Activated B cell treated with CpG ODN at 0.5 μM for 24 hours (primary cell): ENCODE measurements at regions not wholly inside any gene's neighbourhood (a gene's known extent, or its start where the extent isn't known, plus 50 kb on each side); places are given as distances from the start of the nearest gene placed in this dataset.

ENCODE experiments used
- ATAC-seq: fragments of 200-7000 bp; cut with Tn5 transposase; one replicate; pipeline ENCODE4 v1.10.0; 2021; ENCODE audit warnings: low read depth, mild to moderate bottlenecking, moderate library complexity
- CTCF ChIA-PET: fragments of 350-600 bp; sonication (Branson Sonifier 250); formaldehyde crosslinking; loops from one replicate; lab custom pipeline; 2021; ENCODE audit warnings: antibody characterized with exemption; lab: Charles Lee
- POLR2A ChIA-PET: fragments of 350-600 bp; sonication (Branson Sonifier 250); formaldehyde crosslinking; loops from one replicate; lab custom pipeline; 2021; ENCODE audit warnings: antibody characterized with exemption; lab: Charles Lee
- DNase-seq: peaks from one replicate; pipeline ENCODE4 v3.0.0; 2022
- H3K27ac Mint-ChIP-seq: one replicate; pipeline ENCODE4 v1.8.0; 2020; ENCODE audit warnings: mixed read lengths
- H3K27me3 Mint-ChIP-seq: one replicate; pipeline ENCODE4 v1.8.0; 2021; ENCODE audit warnings: mixed read lengths
- H3K36me3 Mint-ChIP-seq: one replicate; pipeline ENCODE4 v1.8.0; 2021; ENCODE audit warnings: low read depth, mixed read lengths
- H3K4me1 Mint-ChIP-seq: one replicate; pipeline ENCODE4 v1.8.0; 2021; ENCODE audit warnings: mixed read lengths
- H3K4me3 Mint-ChIP-seq: one replicate; pipeline ENCODE4 v1.8.0; 2020; ENCODE audit warnings: mild to moderate bottlenecking, mixed read lengths
- H3K9me3 Mint-ChIP-seq: one replicate; pipeline ENCODE4 v1.8.0; 2020; ENCODE audit warnings: mixed read lengths
- CTCF ChIP-seq: fragments of 200-600 bp; IDR thresholded peaks from one replicate; pipeline ENCODE4 v1.8.0; 2022; ENCODE audit warnings: antibody characterized with exemption, mild to moderate bottlenecking
- intact Hi-C: fragments of 100-400 bp; cut with micrococcal nuclease; formaldehyde crosslinking; loops from one replicate; pipeline ENCODE4 v1.15.1; 2024

- peak; percentile 24 for DNase-seq
- CTCF ChIA-PET, result interaction anchor here (0.7 to 4.0 kb wide), 15 partner anchors 10 to 1233 kb away, joined by 3 to 80 read pairs (median 4); no protein-coding TSS in a partner anchor
- ATAC-seq, result peak; percentile 78
- Mint-ChIP-seq H3K27me3 (no peaks in the 10 kb centered on the region), H3K27ac (no peak overlapping the region), H3K4me1 (peaks cover 14% of the 10 kb centered on the region), H3K4me3 (no peak overlapping the region), H3K36me3 (no peaks in the 10 kb centered on the region), H3K9me3 (no peaks in the 10 kb centered on the region)
- peak; percentile 74 for TF ChIP-seq CTCF
- intact Hi-C loops, result loop anchor here (1.0 to 2.0 kb wide), 3 partner anchors 192 to 1233 kb away; no protein-coding TSS in a partner anchor
- POLR2A ChIA-PET, result no interaction called here
Measured at GRCh38 chr22:33209930-33210784, 152.0 kb upstream of the SYN3 start.

GRCh38 chr22:33204408-33204807 is 146.2 kb upstream of the SYN3 start:
- Mint-ChIP-seq H3K9me3 (no peaks in the 10 kb centered on the region), H3K4me1 (peaks cover 35% of the 10 kb centered on the region), H3K4me3 (no peak overlapping the region), H3K36me3 (no peaks in the 10 kb centered on the region), H3K27me3 (no peaks in the 10 kb centered on the region), H3K27ac (no peak overlapping the region)
- intact Hi-C loops, result loop anchor here (5.0 kb wide), 1 partner anchor 68 kb away; no protein-coding TSS in a partner anchor
- ATAC-seq (no peak), DNase-seq (no peak)
- POLR2A ChIA-PET, result no interaction called here
- CTCF ChIA-PET, result interaction anchor here (0.5 to 5.8 kb wide), 6 partner anchors 95 to 907 kb away, joined by 3 to 65 read pairs (median 3); partner anchors contain the start of gene SYN3
- TF ChIP-seq CTCF, result no peak

DNA sequence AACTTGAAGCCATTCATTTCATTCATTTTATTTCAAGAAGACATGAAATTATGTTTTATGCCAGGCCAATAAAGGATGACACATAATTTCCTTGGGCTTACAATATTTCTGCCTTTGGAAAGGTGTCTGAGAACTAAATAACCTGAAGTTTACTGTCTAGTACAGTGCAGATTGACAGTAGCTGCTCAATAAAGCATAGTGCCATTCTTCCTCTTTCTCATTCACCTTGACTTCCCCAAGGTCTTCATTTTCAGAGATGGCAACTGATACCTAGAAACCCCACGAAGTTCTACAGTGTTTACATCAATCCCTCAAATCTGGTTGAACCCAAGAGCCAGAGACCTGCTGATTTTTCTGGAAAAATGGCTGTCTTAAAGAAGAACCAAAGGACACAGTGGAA is 144.3 kb upstream of the SYN3 start:
- TF ChIP-seq CTCF, result no peak
- ChIA-PET POLR2A (no interaction called here), CTCF (interaction anchor here (0.9 to 5.8 kb wide), 6 partner anchors 10 to 184 kb away, joined by 3 to 65 read pairs (median 3); no protein-coding TSS in a partner anchor)
- no peaks in the 10 kb centered on the region for H3K36me3 Mint-ChIP-seq
- H3K4me1 Mint-ChIP-seq, result peaks cover 35% of the 10 kb centered on the region
- ATAC-seq, result no peak
- intact Hi-C loops, result loop anchor here (2.0 to 5.0 kb wide), 2 partner anchors 70 to 120 kb away; no protein-coding TSS in a partner anchor
- DNase-seq, result no peak
- no peaks in the 10 kb centered on the region for H3K27me3 Mint-ChIP-seq
- no peaks in the 10 kb centered on the region for H3K9me3 Mint-ChIP-seq
- no peak overlapping the region for H3K4me3 Mint-ChIP-seq
- H3K27ac Mint-ChIP-seq, result no peak overlapping the region

DNA sequence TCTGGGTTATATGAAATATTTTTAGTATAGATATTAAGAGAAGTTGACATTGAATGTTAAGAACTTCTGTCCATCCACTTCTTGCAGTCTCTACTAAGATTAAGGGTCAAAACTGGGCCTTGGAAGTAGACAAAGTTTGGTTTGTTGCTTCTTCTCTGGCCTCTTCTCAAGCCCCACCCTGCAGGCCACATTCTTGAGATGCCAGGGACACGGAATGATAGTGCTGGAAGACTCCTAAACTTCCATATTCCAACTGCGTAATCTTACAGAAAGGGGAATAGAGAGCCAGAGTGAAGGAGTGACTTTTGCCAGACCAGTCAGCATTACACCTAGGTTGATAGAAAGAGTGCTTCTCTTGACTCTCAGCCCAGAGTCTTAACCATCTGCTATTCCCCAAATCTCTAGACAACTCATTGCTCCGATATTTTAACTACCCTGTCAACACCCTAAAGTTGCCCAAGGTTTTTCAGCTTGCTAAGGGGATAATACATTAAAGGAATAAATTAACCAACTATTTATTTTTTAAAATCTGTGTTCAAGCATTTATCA is 136.4 kb upstream of the SYN3 start:
- ATAC-seq (no peak), DNase-seq (no peak)
- CTCF ChIA-PET, result no interaction called here
- Mint-ChIP-seq H3K36me3 (no peaks in the 10 kb centered on the region), H3K27me3 (peaks cover 2% of the 10 kb centered on the region), H3K4me3 (no peak overlapping the region), H3K27ac (no peak overlapping the region), H3K9me3 (no peaks in the 10 kb centered on the region), H3K4me1 (peaks cover 28% of the 10 kb centered on the region)
- intact Hi-C loops, result no loop called here
- no peak for TF ChIP-seq CTCF
- POLR2A ChIA-PET, result no interaction called here

DNA sequence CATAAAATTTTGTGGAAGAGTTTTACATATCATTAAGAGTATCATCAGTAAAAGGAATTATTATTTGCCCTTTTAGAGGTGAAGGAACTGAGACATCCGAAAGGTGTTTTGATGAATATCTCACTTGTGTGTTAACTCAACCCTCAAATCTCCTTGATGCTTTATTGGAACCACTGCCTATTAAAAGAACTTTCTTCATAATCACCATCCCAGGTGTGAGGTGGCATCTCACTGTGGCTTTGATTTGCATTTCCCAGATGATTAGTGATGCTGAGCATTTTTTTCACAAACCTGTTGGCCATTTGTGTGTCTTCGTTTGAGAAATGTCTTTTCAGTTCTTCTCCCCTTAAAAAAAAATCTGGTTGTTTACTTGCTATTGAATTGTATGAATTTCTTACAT is 134.0 kb upstream of the SYN3 start:
- Mint-ChIP-seq H3K36me3 (no peaks in the 10 kb centered on the region), H3K27ac (peak overlapping the region; percentile 30), H3K4me1 (peaks cover 28% of the 10 kb centered on the region), H3K9me3 (no peaks in the 10 kb centered on the region), H3K4me3 (peak overlapping the region; percentile 39), H3K27me3 (peaks cover 2% of the 10 kb centered on the region)
- intact Hi-C loops, result no loop called here
- CTCF ChIA-PET, result no interaction called here
- no peak for DNase-seq
- no peak for ATAC-seq
- TF ChIP-seq CTCF, result no peak
- POLR2A ChIA-PET, result no interaction called here
